CD4-positive, alpha-beta T cell treated with Interleukin-10 for 1 hour (primary cell): ENCODE measurements at regions not wholly inside any gene's neighbourhood (a gene's known extent, or its start where the extent isn't known, plus 50 kb on each side); places are given as distances from the start of the nearest gene placed in this dataset.
A peak's percentile ranks its signal among the peaks of the same experiment; 100 is the strongest.

Experiments
- DNase-seq: peaks from one replicate; pipeline ENCODE4 v3.0.0-alpha.2; 2020

- DNase-seq, result no peak
Measured at GRCh38 chr14:88064841-88065240, 59.9 kb downstream of the GPR65 start.

- DNase-seq, result no peak
Measured at GRCh38 chr14:88069677-88070076, 64.7 kb downstream of the GPR65 start.

- DNase-seq, result no peak
Measured at GRCh38 chr14:88075269-88075981, 70.5 kb downstream of the GPR65 start.

DNA sequence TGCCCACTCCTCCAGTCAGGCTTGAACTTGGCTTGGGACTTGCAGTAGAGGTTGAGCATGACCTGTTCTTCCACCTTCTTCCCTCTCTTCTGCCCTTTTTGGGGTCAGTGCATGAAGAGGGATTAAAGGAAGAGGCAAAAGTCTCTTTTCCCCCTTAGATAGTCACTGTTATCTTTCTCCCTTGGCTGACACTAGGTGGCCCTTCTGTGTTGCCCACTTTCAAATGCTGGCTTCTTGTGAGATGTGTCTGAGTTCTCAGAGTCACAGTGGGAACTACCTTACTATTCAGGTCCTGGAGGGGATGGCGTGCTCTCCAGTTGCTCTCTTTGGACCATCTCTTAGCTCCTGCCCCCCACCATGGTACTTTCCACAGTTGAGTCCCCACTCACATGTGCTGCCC is 73.6 kb downstream of the GPR65 start:
- peak; percentile 1 for DNase-seq

- DNase-seq, result no peak
Measured at GRCh38 chr14:88079624-88080023, 74.7 kb downstream of the GPR65 start.

DNA sequence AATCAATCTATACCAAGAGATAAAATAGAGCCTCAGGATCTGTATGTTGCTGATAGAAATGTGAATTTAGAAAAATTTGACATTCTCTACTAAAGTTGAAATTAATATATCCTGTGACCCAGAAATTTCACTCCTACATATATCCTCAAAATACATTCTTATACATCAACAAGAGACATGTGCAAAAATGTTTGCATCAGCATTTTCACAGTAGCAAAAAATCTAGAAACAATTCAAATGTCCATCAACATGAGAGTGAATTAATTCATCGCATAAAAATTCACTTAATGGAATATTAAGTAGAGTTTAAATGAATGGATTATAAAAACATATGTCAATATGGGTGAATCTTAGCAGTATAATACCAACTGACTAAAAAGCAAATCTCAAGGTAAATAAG is 80.8 kb downstream of the GPR65 start:
- DNase-seq, result no peak

GRCh38 chr14:88089445-88089844 is 84.5 kb downstream of the GPR65 start:
- DNase-seq, result no peak

DNA sequence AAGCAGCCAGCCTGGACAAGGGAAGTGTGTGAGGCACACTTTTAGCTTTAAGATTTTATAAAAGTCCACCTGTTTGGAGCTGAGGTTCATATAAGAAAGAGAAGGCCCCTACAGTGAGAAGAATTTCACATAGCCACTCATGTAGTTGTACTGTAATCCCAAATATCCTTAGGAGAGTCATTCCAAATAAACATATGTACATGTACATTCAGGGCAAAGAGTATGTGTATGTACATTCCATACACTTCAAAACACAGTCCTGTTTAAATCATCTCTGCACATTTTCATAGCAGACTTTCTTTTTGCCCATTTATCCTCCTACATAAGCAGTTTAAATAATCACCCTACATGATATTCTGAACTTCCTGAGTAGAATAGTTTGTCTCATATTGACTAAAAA is 87.6 kb downstream of the GPR65 start:
- DNase-seq, result no peak

GRCh38 chr14:88095791-88096190 is 90.9 kb downstream of the GPR65 start:
- no peak for DNase-seq

DNA sequence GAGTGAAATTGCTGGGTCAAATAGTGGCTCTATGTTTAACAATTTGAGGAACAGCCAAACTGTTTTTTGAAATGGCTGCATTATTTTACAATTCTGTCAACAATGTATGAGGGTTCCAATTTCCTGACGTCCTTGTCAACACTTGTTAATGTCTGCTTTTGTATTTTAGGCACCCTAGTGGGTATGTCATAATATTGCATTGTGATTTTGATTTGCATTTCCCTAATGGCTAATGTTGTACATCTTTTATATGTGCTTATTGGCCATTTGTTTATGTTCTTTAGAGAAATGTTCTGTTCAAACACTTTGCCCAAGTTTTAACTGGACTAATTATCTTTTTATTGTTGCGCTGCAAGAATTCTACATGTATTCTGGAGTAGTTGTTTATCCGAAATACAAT is 93.2 kb downstream of the GPR65 start:
- DNase-seq, result no peak

- DNase-seq, result no peak
Measured at GRCh38 chr14:88104710-88105109, 99.8 kb downstream of the GPR65 start.

GRCh38 chr14:88106377-88106776 is 101.4 kb downstream of the GPR65 start:
- DNase-seq, result no peak

GRCh38 chr14:88127669-88128068 is 122.7 kb downstream of the GPR65 start:
- peak; percentile 16 for DNase-seq

GRCh38 chr14:88128816-88129215 is 123.9 kb downstream of the GPR65 start:
- no peak for DNase-seq

- DNase-seq, result peak; percentile 7
Measured at GRCh38 chr14:88129306-88130056, 124.5 kb downstream of the GPR65 start.

DNA sequence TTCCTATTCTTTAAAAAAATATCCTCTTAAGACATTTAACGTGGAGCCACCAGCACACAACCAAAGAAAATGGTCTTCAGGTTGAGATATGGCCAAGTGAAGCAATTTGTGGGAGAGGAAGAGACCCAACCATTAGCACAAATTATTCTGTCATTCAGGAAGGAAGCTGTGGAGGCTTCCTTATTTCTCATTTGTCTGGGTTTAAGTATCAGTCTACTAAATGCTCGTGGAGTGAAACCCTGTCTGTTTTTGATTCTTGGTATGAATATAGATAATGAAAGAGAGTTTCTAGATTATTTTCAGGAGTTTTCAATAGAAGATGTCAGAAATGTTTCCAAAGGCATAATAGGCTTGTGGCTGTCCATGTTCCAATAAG is 125.1 kb downstream of the GPR65 start:
- no peak for DNase-seq
